ENCODE measurements at regions not wholly inside any gene's neighbourhood (a gene's known extent, or its start where the extent isn't known, plus 50 kb on each side); places are given as distances from the start of the nearest gene placed in this dataset.

- DNase-seq (ENCODE audit: low read depth in 2 of 2): no peak
Measured at GRCh38 chr15:70202756-70203155, 105.0 kb upstream of the TLE3 start.

GRCh38 chr15:70201425-70201775 is 103.7 kb upstream of the TLE3 start:
- no peak for DNase-seq (ENCODE audit: low read depth in 2 of 2)

- no peak for DNase-seq (ENCODE audit: low read depth in 2 of 2)
Measured at GRCh38 chr15:70200511-70201424, 103.1 kb upstream of the TLE3 start.

GRCh38 chr15:70199540-70200410 is 102.1 kb upstream of the TLE3 start:
- no peak for DNase-seq (ENCODE audit: low read depth in 2 of 2)

GRCh38 chr15:70199124-70199482 is 101.4 kb upstream of the TLE3 start:
- no peak for DNase-seq (ENCODE audit: low read depth in 2 of 2)

- no peak for DNase-seq (ENCODE audit: low read depth in 2 of 2)
Measured at GRCh38 chr15:70198441-70199123, 100.9 kb upstream of the TLE3 start.

- no peak for DNase-seq (ENCODE audit: low read depth in 2 of 2)
Measured at GRCh38 chr15:70197945-70198361, 100.2 kb upstream of the TLE3 start.

- no peak for DNase-seq (ENCODE audit: low read depth in 2 of 2)
Measured at GRCh38 chr15:70197318-70197944, 99.7 kb upstream of the TLE3 start.

GRCh38 chr15:70196372-70197316 is 98.9 kb upstream of the TLE3 start:
- peak; percentile 18 to 33 for DNase-seq (ENCODE audit: low read depth in 2 of 2)

GRCh38 chr15:70195587-70196305 is 98.0 kb upstream of the TLE3 start:
- DNase-seq (ENCODE audit: low read depth in 2 of 2): no peak

- DNase-seq (ENCODE audit: low read depth in 2 of 2): no peak
Measured at GRCh38 chr15:70195171-70195570, 97.5 kb upstream of the TLE3 start.

GRCh38 chr15:70194266-70194665 is 96.5 kb upstream of the TLE3 start:
- no peak for DNase-seq (ENCODE audit: low read depth in 2 of 2)

- no peak for DNase-seq (ENCODE audit: low read depth in 2 of 2)
Measured at GRCh38 chr15:70193734-70194133, 96.0 kb upstream of the TLE3 start.

- DNase-seq (ENCODE audit: low read depth in 2 of 2): no peak
Measured at GRCh38 chr15:70192490-70192889, 94.8 kb upstream of the TLE3 start.

- DNase-seq (ENCODE audit: low read depth in 2 of 2): no peak
Measured at GRCh38 chr15:70192041-70192440, 94.3 kb upstream of the TLE3 start.

- DNase-seq (ENCODE audit: low read depth in 2 of 2): no peak
Measured at GRCh38 chr15:70190965-70191364, 93.2 kb upstream of the TLE3 start.

- DNase-seq (ENCODE audit: low read depth in 2 of 2): no peak
Measured at GRCh38 chr15:70189826-70190695, 92.3 kb upstream of the TLE3 start.

GRCh38 chr15:70188286-70188685 is 90.6 kb upstream of the TLE3 start:
- no peak for DNase-seq (ENCODE audit: low read depth in 2 of 2)

- DNase-seq (ENCODE audit: low read depth in 2 of 2): no peak
Measured at GRCh38 chr15:70187331-70187730, 89.6 kb upstream of the TLE3 start.

Measured in stimulated activated CD4-positive, alpha-beta T cell treated with anti-CD3 and anti-CD28 coated beads, Interleukin-15, amount 100 ng/mL, for 48 hours (primary cell).